ENCODE measurements at regions not wholly inside any gene's neighbourhood (a gene's known extent, or its start where the extent isn't known, plus 50 kb on each side); places are given as distances from the start of the nearest gene placed in this dataset.

GRCh38 chr11:15544353-15544752 lies 429.6 kb downstream of the INSC start:
- Histone ChIP-seq H3K4me1 (ENCODE audit: control insufficient read depth in 1 of 2, insufficient read depth in 2 of 2, low read length in 2 of 2) (no peaks in the 10 kb centered on the region), H3K27me3 (ENCODE audit: control insufficient read depth in 1 of 2, insufficient read depth in 2 of 2, low read length in 2 of 2) (no peaks in the 10 kb centered on the region), H3K36me3 (ENCODE audit: control insufficient read depth in 1 of 2, insufficient read depth in 2 of 2, low read length in 2 of 2) (no peaks in the 10 kb centered on the region), H3K4me3 (ENCODE audit: low read depth in 1 of 2, low read length in 2 of 2) (no peak overlapping the region), H3K27ac (ENCODE audit: low read depth, low read length) (no peak overlapping the region), H3K9me3 (ENCODE audit: control insufficient read depth in 1 of 2, low read length in 2 of 2) (no peaks in the 10 kb centered on the region), H3K9ac (ENCODE audit: low read depth in 1 of 2, low read length in 2 of 2) (no peak overlapping the region)

GRCh38 chr11:15547685-15548084 lies 433.0 kb downstream of the INSC start:
- Histone ChIP-seq H3K36me3 (ENCODE audit: control insufficient read depth in 1 of 2, insufficient read depth in 2 of 2, low read length in 2 of 2) (no peaks in the 10 kb centered on the region), H3K4me3 (ENCODE audit: low read depth in 1 of 2, low read length in 2 of 2) (no peak overlapping the region), H3K9ac (ENCODE audit: low read depth in 1 of 2, low read length in 2 of 2) (no peak overlapping the region), H3K27me3 (ENCODE audit: control insufficient read depth in 1 of 2, insufficient read depth in 2 of 2, low read length in 2 of 2) (no peaks in the 10 kb centered on the region), H3K27ac (ENCODE audit: low read depth, low read length) (no peak overlapping the region), H3K4me1 (ENCODE audit: control insufficient read depth in 1 of 2, insufficient read depth in 2 of 2, low read length in 2 of 2) (no peaks in the 10 kb centered on the region), H3K9me3 (ENCODE audit: control insufficient read depth in 1 of 2, low read length in 2 of 2) (no peaks in the 10 kb centered on the region)

GRCh38 chr11:15551901-15552851 lies 437.5 kb downstream of the INSC start:
- no peak overlapping the region for H3K27ac ChIP-seq (ENCODE audit: low read depth, low read length)
- no peak overlapping the region for H3K9ac ChIP-seq (ENCODE audit: low read depth in 1 of 2, low read length in 2 of 2)
- H3K4me3 ChIP-seq (ENCODE audit: low read depth in 1 of 2, low read length in 2 of 2), result no peak overlapping the region
- H3K4me1 ChIP-seq (ENCODE audit: control insufficient read depth in 1 of 2, insufficient read depth in 2 of 2, low read length in 2 of 2), result no peaks in the 10 kb centered on the region
- no peaks in the 10 kb centered on the region for H3K36me3 ChIP-seq (ENCODE audit: control insufficient read depth in 1 of 2, insufficient read depth in 2 of 2, low read length in 2 of 2)
- no peaks in the 10 kb centered on the region for H3K9me3 ChIP-seq (ENCODE audit: control insufficient read depth in 1 of 2, low read length in 2 of 2)
- no peaks in the 10 kb centered on the region for H3K27me3 ChIP-seq (ENCODE audit: control insufficient read depth in 1 of 2, insufficient read depth in 2 of 2, low read length in 2 of 2)

- H3K9me3 ChIP-seq (ENCODE audit: control insufficient read depth in 1 of 2, low read length in 2 of 2), result no peaks in the 10 kb centered on the region
Observed at GRCh38 chr11:15555161-15555560, 440.4 kb downstream of the INSC start.

GRCh38 chr11:15557457-15558230 lies 442.9 kb downstream of the INSC start:
- H3K9ac ChIP-seq (ENCODE audit: low read depth in 1 of 2, low read length in 2 of 2), result no peak overlapping the region
- H3K4me1 ChIP-seq (ENCODE audit: control insufficient read depth in 1 of 2, insufficient read depth in 2 of 2, low read length in 2 of 2), result no peaks in the 10 kb centered on the region
- H3K4me3 ChIP-seq (ENCODE audit: low read depth in 1 of 2, low read length in 2 of 2), result no peak overlapping the region
- H3K9me3 ChIP-seq (ENCODE audit: control insufficient read depth in 1 of 2, low read length in 2 of 2), result no peaks in the 10 kb centered on the region
- H3K36me3 ChIP-seq (ENCODE audit: control insufficient read depth in 1 of 2, insufficient read depth in 2 of 2, low read length in 2 of 2), result no peaks in the 10 kb centered on the region
- H3K27ac ChIP-seq (ENCODE audit: low read depth, low read length), result no peak overlapping the region
- no peaks in the 10 kb centered on the region for H3K27me3 ChIP-seq (ENCODE audit: control insufficient read depth in 1 of 2, insufficient read depth in 2 of 2, low read length in 2 of 2)

More at GRCh38 chr11:15555161-15555560, 440.4 kb downstream of the INSC start:
- H3K27me3 ChIP-seq (ENCODE audit: control insufficient read depth in 1 of 2, insufficient read depth in 2 of 2, low read length in 2 of 2), result no peaks in the 10 kb centered on the region
- no peaks in the 10 kb centered on the region for H3K4me1 ChIP-seq (ENCODE audit: control insufficient read depth in 1 of 2, insufficient read depth in 2 of 2, low read length in 2 of 2)
- no peak overlapping the region for H3K27ac ChIP-seq (ENCODE audit: low read depth, low read length)
- H3K9ac ChIP-seq (ENCODE audit: low read depth in 1 of 2, low read length in 2 of 2), result no peak overlapping the region
- no peak overlapping the region for H3K4me3 ChIP-seq (ENCODE audit: low read depth in 1 of 2, low read length in 2 of 2)
- no peaks in the 10 kb centered on the region for H3K36me3 ChIP-seq (ENCODE audit: control insufficient read depth in 1 of 2, insufficient read depth in 2 of 2, low read length in 2 of 2)

GRCh38 chr11:15558513-15559181 lies 443.9 kb downstream of the INSC start:
- no peaks in the 10 kb centered on the region for H3K9me3 ChIP-seq (ENCODE audit: control insufficient read depth in 1 of 2, low read length in 2 of 2)
- H3K9ac ChIP-seq (ENCODE audit: low read depth in 1 of 2, low read length in 2 of 2), result no peak overlapping the region
- H3K27me3 ChIP-seq (ENCODE audit: control insufficient read depth in 1 of 2, insufficient read depth in 2 of 2, low read length in 2 of 2), result no peaks in the 10 kb centered on the region
- H3K4me3 ChIP-seq (ENCODE audit: low read depth in 1 of 2, low read length in 2 of 2), result no peak overlapping the region
- no peak overlapping the region for H3K27ac ChIP-seq (ENCODE audit: low read depth, low read length)
- no peaks in the 10 kb centered on the region for H3K4me1 ChIP-seq (ENCODE audit: control insufficient read depth in 1 of 2, insufficient read depth in 2 of 2, low read length in 2 of 2)
- H3K36me3 ChIP-seq (ENCODE audit: control insufficient read depth in 1 of 2, insufficient read depth in 2 of 2, low read length in 2 of 2), result no peaks in the 10 kb centered on the region

GRCh38 chr11:15560689-15561467 lies 446.2 kb downstream of the INSC start:
- no peaks in the 10 kb centered on the region for H3K4me1 ChIP-seq (ENCODE audit: control insufficient read depth in 1 of 2, insufficient read depth in 2 of 2, low read length in 2 of 2)

GRCh38 chr11:15562230-15562629 lies 447.5 kb downstream of the INSC start:
- Histone ChIP-seq H3K27me3 (ENCODE audit: control insufficient read depth in 1 of 2, insufficient read depth in 2 of 2, low read length in 2 of 2) (no peaks in the 10 kb centered on the region), H3K4me1 (ENCODE audit: control insufficient read depth in 1 of 2, insufficient read depth in 2 of 2, low read length in 2 of 2) (no peaks in the 10 kb centered on the region), H3K27ac (ENCODE audit: low read depth, low read length) (no peak overlapping the region), H3K9ac (ENCODE audit: low read depth in 1 of 2, low read length in 2 of 2) (no peak overlapping the region), H3K36me3 (ENCODE audit: control insufficient read depth in 1 of 2, insufficient read depth in 2 of 2, low read length in 2 of 2) (no peaks in the 10 kb centered on the region), H3K9me3 (ENCODE audit: control insufficient read depth in 1 of 2, low read length in 2 of 2) (no peaks in the 10 kb centered on the region), H3K4me3 (ENCODE audit: low read depth in 1 of 2, low read length in 2 of 2) (no peak overlapping the region)

More at GRCh38 chr11:15560689-15561467, 446.2 kb downstream of the INSC start:
- no peak overlapping the region for H3K4me3 ChIP-seq (ENCODE audit: low read depth in 1 of 2, low read length in 2 of 2)
- H3K27me3 ChIP-seq (ENCODE audit: control insufficient read depth in 1 of 2, insufficient read depth in 2 of 2, low read length in 2 of 2), result no peaks in the 10 kb centered on the region
- no peaks in the 10 kb centered on the region for H3K36me3 ChIP-seq (ENCODE audit: control insufficient read depth in 1 of 2, insufficient read depth in 2 of 2, low read length in 2 of 2)
- no peak overlapping the region for H3K27ac ChIP-seq (ENCODE audit: low read depth, low read length)
- H3K9ac ChIP-seq (ENCODE audit: low read depth in 1 of 2, low read length in 2 of 2), result no peak overlapping the region
- no peaks in the 10 kb centered on the region for H3K9me3 ChIP-seq (ENCODE audit: control insufficient read depth in 1 of 2, low read length in 2 of 2)

- Histone ChIP-seq H3K27ac (ENCODE audit: low read depth, low read length) (no peak overlapping the region), H3K4me3 (ENCODE audit: low read depth in 1 of 2, low read length in 2 of 2) (no peak overlapping the region), H3K9me3 (ENCODE audit: control insufficient read depth in 1 of 2, low read length in 2 of 2) (no peaks in the 10 kb centered on the region), H3K9ac (ENCODE audit: low read depth in 1 of 2, low read length in 2 of 2) (no peak overlapping the region), H3K4me1 (ENCODE audit: control insufficient read depth in 1 of 2, insufficient read depth in 2 of 2, low read length in 2 of 2) (no peaks in the 10 kb centered on the region), H3K36me3 (ENCODE audit: control insufficient read depth in 1 of 2, insufficient read depth in 2 of 2, low read length in 2 of 2) (no peaks in the 10 kb centered on the region), H3K27me3 (ENCODE audit: control insufficient read depth in 1 of 2, insufficient read depth in 2 of 2, low read length in 2 of 2) (no peaks in the 10 kb centered on the region)
Observed at GRCh38 chr11:15563054-15563453, 448.3 kb downstream of the INSC start.
